ENCODE measurements at regions not wholly inside any gene's neighbourhood (a gene's known extent, or its start where the extent isn't known, plus 50 kb on each side); places are given as distances from the start of the nearest gene placed in this dataset.

DNA sequence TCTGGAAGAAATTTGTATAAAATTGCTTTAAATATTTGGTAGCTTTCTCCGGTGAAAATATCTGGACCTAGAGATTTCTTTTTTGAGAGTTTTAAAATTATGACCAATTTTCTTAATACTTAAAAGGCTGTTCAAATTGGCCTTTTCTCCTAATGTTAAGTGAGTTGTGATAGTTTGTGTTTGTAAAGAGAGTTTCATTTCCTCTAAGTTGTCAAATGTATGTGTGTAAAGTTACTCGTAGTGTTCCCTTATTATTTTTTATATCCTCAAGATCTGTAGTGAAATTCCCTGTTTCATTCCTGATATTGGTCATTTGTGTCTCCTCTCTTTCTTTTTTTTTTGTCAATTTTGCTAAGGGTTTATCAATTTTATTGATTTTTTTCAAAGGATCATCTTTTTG lies 92.6 kb upstream of the CTNNB1 start:
- TF ChIP-seq, protein P1, sequence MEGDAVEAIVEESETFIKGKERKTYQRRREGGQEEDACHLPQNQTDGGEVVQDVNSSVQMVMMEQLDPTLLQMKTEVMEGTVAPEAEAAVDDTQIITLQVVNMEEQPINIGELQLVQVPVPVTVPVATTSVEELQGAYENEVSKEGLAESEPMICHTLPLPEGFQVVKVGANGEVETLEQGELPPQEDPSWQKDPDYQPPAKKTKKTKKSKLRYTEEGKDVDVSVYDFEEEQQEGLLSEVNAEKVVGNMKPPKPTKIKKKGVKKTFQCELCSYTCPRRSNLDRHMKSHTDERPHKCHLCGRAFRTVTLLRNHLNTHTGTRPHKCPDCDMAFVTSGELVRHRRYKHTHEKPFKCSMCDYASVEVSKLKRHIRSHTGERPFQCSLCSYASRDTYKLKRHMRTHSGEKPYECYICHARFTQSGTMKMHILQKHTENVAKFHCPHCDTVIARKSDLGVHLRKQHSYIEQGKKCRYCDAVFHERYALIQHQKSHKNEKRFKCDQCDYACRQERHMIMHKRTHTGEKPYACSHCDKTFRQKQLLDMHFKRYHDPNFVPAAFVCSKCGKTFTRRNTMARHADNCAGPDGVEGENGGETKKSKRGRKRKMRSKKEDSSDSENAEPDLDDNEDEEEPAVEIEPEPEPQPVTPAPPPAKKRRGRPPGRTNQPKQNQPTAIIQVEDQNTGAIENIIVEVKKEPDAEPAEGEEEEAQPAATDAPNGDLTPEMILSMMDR (optimal IDR thresholded peaks at IDR 0.05 in 1 of 3, IDR thresholded peaks at IDR 0.05 in 1 of 3, conservative IDR thresholded peaks at IDR 0.05 in 1 of 3; ENCODE audit: extremely low read depth in 1 of 3, insufficient read depth in 2 of 3, low read length in 3 of 3), result no peak
- TF ChIP-seq EZH2 (IDR thresholded peaks at IDR 0.05; ENCODE audit: low read length), result no peak

All from keratinocyte (primary cell).